HG03558 (cell line): ENCODE measurements at regions not wholly inside any gene's neighbourhood (a gene's known extent, or its start where the extent isn't known, plus 50 kb on each side); places are given as distances from the start of the nearest gene placed in this dataset.

Source experiments
- ATAC-seq: cut with Tn5 transposase; IDR thresholded peaks from one replicate; pipeline ENCODE4 v1.9.1; 2021; ENCODE audit warnings: moderate number of reproducible peaks; ENCODE audit not compliant: unreplicated experiment; ENCODE audit errors: extremely low read depth

- ATAC-seq: no peak
Observed at GRCh38 chr17:72360386-72360940, 239.6 kb downstream of the SOX9 start.

- no peak for ATAC-seq
Observed at GRCh38 chr17:72361892-72362291, 241.1 kb downstream of the SOX9 start.

- no peak for ATAC-seq
Observed at GRCh38 chr17:72362376-72363088, 241.7 kb downstream of the SOX9 start.

- ATAC-seq: no peak
Observed at GRCh38 chr17:72363089-72363610, 242.3 kb downstream of the SOX9 start.

- ATAC-seq: no peak
Observed at GRCh38 chr17:72365857-72366414, 245.1 kb downstream of the SOX9 start.

- ATAC-seq: no peak
Observed at GRCh38 chr17:72366626-72367025, 245.8 kb downstream of the SOX9 start.

- ATAC-seq: no peak
Observed at GRCh38 chr17:72368191-72368590, 247.4 kb downstream of the SOX9 start.

GRCh38 chr17:72369366-72369765 lies 248.5 kb downstream of the SOX9 start:
- ATAC-seq: no peak

- ATAC-seq: no peak
Observed at GRCh38 chr17:72370819-72371218, 250.0 kb downstream of the SOX9 start.

- ATAC-seq: no peak
Observed at GRCh38 chr17:72372185-72372584, 251.4 kb downstream of the SOX9 start.

GRCh38 chr17:72373910-72374741 lies 253.3 kb downstream of the SOX9 start:
- ATAC-seq: no peak

GRCh38 chr17:72376526-72377345 lies 255.9 kb downstream of the SOX9 start:
- no peak for ATAC-seq

GRCh38 chr17:72378414-72379390 lies 257.9 kb downstream of the SOX9 start:
- ATAC-seq: no peak

GRCh38 chr17:72379516-72379915 lies 258.7 kb downstream of the SOX9 start:
- no peak for ATAC-seq

- ATAC-seq: no peak
Observed at GRCh38 chr17:72380120-72380519, 259.3 kb downstream of the SOX9 start.

- no peak for ATAC-seq
Observed at GRCh38 chr17:72380737-72381136, 259.9 kb downstream of the SOX9 start.

- no peak for ATAC-seq
Observed at GRCh38 chr17:72381597-72382397, 261.0 kb downstream of the SOX9 start.
